Esophagus squamous epithelium (tissue), 5 donors: ENCODE measurements at regions not wholly inside any gene's neighbourhood (a gene's known extent, or its start where the extent isn't known, plus 50 kb on each side); places are given as distances from the start of the nearest gene placed in this dataset.

Experiments used
- DNase-seq: peaks from one replicate; lab custom pipeline; 2025; lab: John Stamatoyannopoulos, UW
- H3K27ac ChIP-seq, 4 donors: fragments of 200-600 bp; sonication (generic); one replicate each; pipeline ENCODE4 v1.5.1; 2016 to 2019; ENCODE audit warnings: mild to moderate bottlenecking in 1 of 4
- H3K27me3 ChIP-seq, 4 donors: fragments of 200-600 bp; sonication (generic); 1 replicate in 3 of 4; 2 replicates in 1 of 4; pipeline versions ENCODE4 v1.5.1 to v1.6.0; 2017 to 2021; ENCODE audit warnings: antibody characterized with exemption in 1 of 4
- H3K36me3 ChIP-seq, 3 donors: fragments of 200-600 bp; sonication (generic); one replicate each; pipeline ENCODE4 v1.5.1; 2016 to 2019
- H3K4me1 ChIP-seq, 3 donors: fragments of 200-600 bp; sonication (generic); one replicate each; pipeline ENCODE4 v1.5.1; 2017 to 2019
- H3K4me3 ChIP-seq, 4 donors: fragments of 200-600 bp; sonication (generic); 1 replicate in 3 of 4; 2 replicates in 1 of 4; pipeline ENCODE4 v1.5.1; 2016 to 2019; ENCODE audit warnings: mild to moderate bottlenecking in 2 of 4, moderate library complexity in 1 of 4
- H3K9me3 ChIP-seq, 3 donors: fragments of 200-600 bp; sonication (generic); one replicate each; pipeline ENCODE4 v1.5.1; 2016 to 2019
- POLR2A ChIP-seq, 4 donors: fragments of 450-650 bp; IDR thresholded peaks; one replicate each; pipeline ENCODE4 v1.6.1; 2017; ENCODE audit warnings: antibody characterized with exemption in 4 of 4, mild to moderate bottlenecking in 4 of 4, moderate library complexity in 3 of 4
- whole genome bisulfite sequencing, 2 donors: methylation state at CpG; one replicate each; pipeline ENCODE4 v1.1.5; 2018; 5-methylcytosine and 5-hydroxymethylcytosine counted together
- intact Hi-C: fragments of 100-400 bp; cut with DNase I; formaldehyde crosslinking; loops from one replicate; pipeline ENCODE4 v1.15.0; 2022
- TF ChIP-seq, protein P1 (sequence below), 6 experiments: fragments of 450-650 bp in 4 of 6; fragments of 200-600 bp in 2 of 6; sonication (generic) in 2 of 6; IDR thresholded peaks; one replicate each; pipeline ENCODE4 v1.5.1; 2016 to 2019; ENCODE audit warnings: antibody characterized with exemption in 6 of 6, mild to moderate bottlenecking in 4 of 6, moderate library complexity in 4 of 6
- donor health status: DM: yes; HTN: yes; CAD: no.

DNA sequence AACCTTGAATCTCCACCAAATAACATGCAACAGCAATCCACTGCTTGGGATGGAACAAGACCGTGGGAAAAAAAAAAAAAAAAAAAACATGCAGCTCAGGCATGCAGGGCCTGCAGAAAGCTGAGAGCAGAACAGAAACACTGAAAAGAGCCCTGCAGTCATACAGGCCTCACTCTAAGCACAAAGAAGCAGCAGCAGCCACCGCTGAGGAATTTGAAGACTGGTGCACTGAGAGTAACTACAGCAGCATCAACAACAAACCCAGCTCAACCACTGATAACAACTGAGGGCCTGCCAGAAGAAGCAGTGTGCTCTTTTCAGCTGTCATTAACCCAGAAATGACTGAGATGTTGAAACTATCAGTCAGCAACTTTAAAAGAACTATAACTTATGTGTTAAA, 354.7 kb upstream of the TMTC1 start:
- no peak for DNase-seq
- Histone ChIP-seq H3K27me3 (no peaks in the 10 kb centered on the region), H3K27ac (no peak overlapping the region), H3K4me1 (no peaks in the 10 kb centered on the region), H3K4me3 (no peak overlapping the region), H3K36me3 (no peaks in the 10 kb centered on the region), H3K9me3 (no peaks in the 10 kb centered on the region)
- no peak for TF ChIP-seq POLR2A (IDR thresholded peaks at IDR 0.05)
- TF ChIP-seq, protein P1, sequence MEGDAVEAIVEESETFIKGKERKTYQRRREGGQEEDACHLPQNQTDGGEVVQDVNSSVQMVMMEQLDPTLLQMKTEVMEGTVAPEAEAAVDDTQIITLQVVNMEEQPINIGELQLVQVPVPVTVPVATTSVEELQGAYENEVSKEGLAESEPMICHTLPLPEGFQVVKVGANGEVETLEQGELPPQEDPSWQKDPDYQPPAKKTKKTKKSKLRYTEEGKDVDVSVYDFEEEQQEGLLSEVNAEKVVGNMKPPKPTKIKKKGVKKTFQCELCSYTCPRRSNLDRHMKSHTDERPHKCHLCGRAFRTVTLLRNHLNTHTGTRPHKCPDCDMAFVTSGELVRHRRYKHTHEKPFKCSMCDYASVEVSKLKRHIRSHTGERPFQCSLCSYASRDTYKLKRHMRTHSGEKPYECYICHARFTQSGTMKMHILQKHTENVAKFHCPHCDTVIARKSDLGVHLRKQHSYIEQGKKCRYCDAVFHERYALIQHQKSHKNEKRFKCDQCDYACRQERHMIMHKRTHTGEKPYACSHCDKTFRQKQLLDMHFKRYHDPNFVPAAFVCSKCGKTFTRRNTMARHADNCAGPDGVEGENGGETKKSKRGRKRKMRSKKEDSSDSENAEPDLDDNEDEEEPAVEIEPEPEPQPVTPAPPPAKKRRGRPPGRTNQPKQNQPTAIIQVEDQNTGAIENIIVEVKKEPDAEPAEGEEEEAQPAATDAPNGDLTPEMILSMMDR (IDR thresholded peaks at IDR 0.05) = no peak
- intact Hi-C loops = no loop called here
- WGBS, 2 donors = 69 to 70% methylated on average over 2 of the region's 2 CpGs

DNA sequence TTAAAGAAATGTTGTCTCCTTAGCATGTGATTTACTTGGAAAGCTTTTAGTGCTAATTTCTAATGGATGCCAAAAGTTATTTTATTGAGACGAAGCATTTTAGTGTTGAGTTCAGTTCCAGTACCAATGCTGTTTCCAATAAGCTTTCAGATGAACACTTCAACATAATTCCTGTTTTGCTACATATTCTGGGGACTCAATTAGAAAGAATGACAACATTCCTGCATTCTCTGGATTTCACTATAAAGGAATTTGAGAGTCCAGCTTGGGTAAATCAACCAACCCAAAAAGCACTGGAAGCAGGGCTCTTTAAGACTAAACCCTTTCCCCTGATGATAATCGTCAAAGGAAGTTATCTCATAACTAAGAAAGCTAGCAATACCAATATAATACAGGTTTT, 353.0 kb upstream of the TMTC1 start:
- no peaks in the 10 kb centered on the region for H3K36me3 ChIP-seq
- no peaks in the 10 kb centered on the region for H3K4me1 ChIP-seq
- no peaks in the 10 kb centered on the region for H3K9me3 ChIP-seq
- no peak for TF ChIP-seq POLR2A (IDR thresholded peaks at IDR 0.05)
- no peak overlapping the region for H3K27ac ChIP-seq
- no peak overlapping the region for H3K4me3 ChIP-seq
- WGBS, 2 donors = 65 to 68% methylated on average over 2 of the region's 2 CpGs
- no peak for DNase-seq
- H3K27me3 ChIP-seq = no peaks in the 10 kb centered on the region
- intact Hi-C loops = no loop called here

DNA sequence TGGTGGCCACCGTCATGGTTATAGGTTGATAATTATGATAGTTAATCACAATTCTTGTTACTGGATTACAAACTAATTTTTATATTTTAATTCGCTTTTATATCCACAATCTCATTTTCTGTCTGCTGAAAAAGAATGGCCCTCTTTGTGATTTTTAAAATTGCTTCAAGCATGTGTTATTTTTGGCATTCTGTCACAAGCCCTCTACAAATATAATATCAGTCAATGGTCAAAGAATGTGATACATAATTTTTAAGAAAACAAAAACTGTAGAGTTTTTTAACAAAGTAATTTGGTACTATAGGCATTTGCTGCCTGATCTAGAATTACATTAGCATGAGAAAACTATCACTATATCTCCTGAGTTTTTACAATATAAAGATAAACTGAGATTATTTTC, 352.0 kb upstream of the TMTC1 start:
- WGBS, 2 donors = 81 to 82% methylated on average over 2 of the region's 2 CpGs
- intact Hi-C loops = no loop called here

DNA sequence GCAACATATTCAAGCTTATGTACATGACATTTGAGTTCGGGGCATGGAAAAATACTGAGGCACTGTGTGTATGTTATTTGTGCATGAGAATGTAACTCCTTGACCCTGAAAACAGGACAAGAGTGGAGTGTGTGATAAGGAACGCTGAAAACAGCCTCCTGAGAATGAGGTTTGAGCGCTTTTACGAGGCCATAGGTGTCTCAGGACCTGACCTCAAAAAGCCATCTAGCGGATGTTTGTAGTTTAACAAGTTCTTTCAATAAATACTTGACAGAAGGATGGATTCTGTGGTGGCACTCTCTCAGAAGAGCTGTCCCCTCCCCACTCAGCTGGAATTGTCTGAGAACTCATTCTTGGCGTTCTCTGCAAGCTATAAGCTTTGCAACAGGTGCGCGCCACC, 350.5 kb upstream of the TMTC1 start:
- TF ChIP-seq POLR2A (IDR thresholded peaks at IDR 0.05) = no peak
- TF ChIP-seq, protein P1 (IDR thresholded peaks at IDR 0.05) = no peak
- no peak for DNase-seq
- WGBS, 2 donors = 87 to 88% methylated on average over 8 of the region's 8 CpGs

More for the DNA sequence above, 352.0 kb upstream of the TMTC1 start:
- H3K36me3 ChIP-seq = no peaks in the 10 kb centered on the region
- no peak overlapping the region for H3K4me3 ChIP-seq
- H3K4me1 ChIP-seq = no peaks in the 10 kb centered on the region
- no peak for DNase-seq
- no peaks in the 10 kb centered on the region for H3K27me3 ChIP-seq
- TF ChIP-seq, protein P1 (IDR thresholded peaks at IDR 0.05) = no peak
- TF ChIP-seq POLR2A (IDR thresholded peaks at IDR 0.05) = no peak
- H3K9me3 ChIP-seq = no peaks in the 10 kb centered on the region
- no peak overlapping the region for H3K27ac ChIP-seq

DNA sequence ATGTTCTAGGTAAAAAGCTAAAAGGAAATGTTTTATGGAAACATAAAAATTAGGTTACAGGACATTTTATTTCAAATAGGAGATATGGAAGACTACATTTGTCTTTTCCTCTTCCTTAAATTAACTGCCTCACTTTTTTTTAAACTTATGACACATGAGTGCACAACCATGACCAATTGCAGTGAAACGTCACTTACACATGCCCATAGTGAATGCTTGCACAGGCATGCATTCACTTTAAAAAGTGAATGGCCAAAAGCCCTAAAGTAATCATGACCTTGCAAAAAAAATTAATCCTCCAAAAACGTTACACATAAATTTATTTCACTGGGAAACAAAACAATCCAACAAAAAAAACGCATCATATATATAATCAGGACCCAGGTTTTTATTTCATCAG, 343.2 kb upstream of the TMTC1 start:
- Histone ChIP-seq H3K4me3 (no peak overlapping the region), H3K36me3 (no peaks in the 10 kb centered on the region), H3K27ac (no peak overlapping the region), H3K9me3 (no peaks in the 10 kb centered on the region), H3K4me1 (no peaks in the 10 kb centered on the region), H3K27me3 (no peaks in the 10 kb centered on the region)
- DNase-seq = no peak
- 28 to 36% methylated on average over 3 of the region's 3 CpGs for WGBS, 2 donors
- intact Hi-C loops = no loop called here
- no peak for TF ChIP-seq POLR2A (IDR thresholded peaks at IDR 0.05)
- TF ChIP-seq, protein P1 (IDR thresholded peaks at IDR 0.05) = no peak

More for the DNA sequence above, 350.5 kb upstream of the TMTC1 start:
- Histone ChIP-seq H3K27me3 (no peaks in the 10 kb centered on the region), H3K36me3 (no peaks in the 10 kb centered on the region), H3K4me1 (no peaks in the 10 kb centered on the region), H3K9me3 (no peaks in the 10 kb centered on the region), H3K27ac (no peak overlapping the region), H3K4me3 (no peak overlapping the region)
- intact Hi-C loops = no loop called here

DNA sequence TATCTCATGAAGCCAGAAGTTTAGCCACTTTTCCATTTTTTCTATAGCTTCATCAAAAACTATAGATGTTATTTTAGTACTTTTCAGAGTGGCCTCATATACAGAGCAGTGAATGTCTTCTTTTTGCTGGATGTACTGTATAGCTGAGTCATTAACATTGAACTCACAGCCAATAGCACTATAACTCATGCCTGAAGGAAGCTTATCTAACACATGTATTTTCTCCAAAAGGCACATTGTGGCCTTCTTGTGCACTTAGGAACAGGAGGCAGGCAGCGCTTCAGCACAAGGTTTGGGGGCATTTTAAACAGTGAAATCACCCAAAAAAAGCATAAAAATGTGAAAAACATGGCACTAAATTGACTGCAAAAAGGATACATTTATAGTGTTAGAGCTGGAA, 336.8 kb upstream of the TMTC1 start:
- no peak overlapping the region for H3K4me3 ChIP-seq
- no peak for DNase-seq
- no peaks in the 10 kb centered on the region for H3K4me1 ChIP-seq
- H3K27ac ChIP-seq = no peak overlapping the region
- H3K9me3 ChIP-seq = no peaks in the 10 kb centered on the region
- 80 to 83% methylated on average over 1 of the region's 1 CpG for WGBS, 2 donors
- intact Hi-C loops = no loop called here
- no peaks in the 10 kb centered on the region for H3K27me3 ChIP-seq
- no peaks in the 10 kb centered on the region for H3K36me3 ChIP-seq
- no peak for TF ChIP-seq POLR2A (IDR thresholded peaks at IDR 0.05)
- TF ChIP-seq, protein P1 (IDR thresholded peaks at IDR 0.05) = no peak
